NCI-H187 (cell line): ENCODE measurements at regions not wholly inside any gene's neighbourhood (a gene's known extent, or its start where the extent isn't known, plus 50 kb on each side); places are given as distances from the start of the nearest gene placed in this dataset.

Experiments
- DNase-seq, 2 experiments: peaks; one replicate each; lab custom pipeline; 2025; lab: John Stamatoyannopoulos, UW

- no peak for DNase-seq
These were observed 142.2 kb upstream of the HMGA2 start for GRCh38 chr12:65682112-65682511.

GRCh38 chr12:65684906-65685305 lies 139.4 kb upstream of the HMGA2 start:
- DNase-seq = no peak

GRCh38 chr12:65685514-65685913 lies 138.8 kb upstream of the HMGA2 start:
- no peak for DNase-seq

GRCh38 chr12:65689508-65689907 lies 134.8 kb upstream of the HMGA2 start:
- DNase-seq = no peak

- no peak for DNase-seq
These were observed 133.8 kb upstream of the HMGA2 start for GRCh38 chr12:65690477-65690876.

- no peak for DNase-seq
These were observed 130.2 kb upstream of the HMGA2 start for GRCh38 chr12:65694130-65694529.

- DNase-seq = no peak
These were observed 129.0 kb upstream of the HMGA2 start for GRCh38 chr12:65695113-65695865.

- DNase-seq = no peak
These were observed 128.1 kb upstream of the HMGA2 start for GRCh38 chr12:65696227-65696626.

- no peak for DNase-seq
These were observed 125.0 kb upstream of the HMGA2 start for GRCh38 chr12:65699251-65699650.

GRCh38 chr12:65703176-65703575 lies 121.1 kb upstream of the HMGA2 start:
- no peak for DNase-seq

GRCh38 chr12:65705380-65705876 lies 118.9 kb upstream of the HMGA2 start:
- DNase-seq = no peak

GRCh38 chr12:65707051-65707450 lies 117.2 kb upstream of the HMGA2 start:
- DNase-seq = no peak

GRCh38 chr12:65712260-65713004 lies 111.9 kb upstream of the HMGA2 start:
- no peak for DNase-seq

- DNase-seq = no peak
These were observed 108.3 kb upstream of the HMGA2 start for GRCh38 chr12:65715961-65716360.

- no peak for DNase-seq
These were observed 103.8 kb upstream of the HMGA2 start for GRCh38 chr12:65720136-65721130.

GRCh38 chr12:65721541-65722190 lies 102.6 kb upstream of the HMGA2 start:
- DNase-seq = no peak

- DNase-seq = no peak
These were observed 98.9 kb upstream of the HMGA2 start for GRCh38 chr12:65725376-65725775.

- DNase-seq = no peak
These were observed 95.8 kb upstream of the HMGA2 start for GRCh38 chr12:65728455-65728847.

GRCh38 chr12:65728848-65729793 lies 95.2 kb upstream of the HMGA2 start:
- DNase-seq = no peak

- no peak for DNase-seq
These were observed 92.5 kb upstream of the HMGA2 start for GRCh38 chr12:65731771-65732170.
